Inflammatory macrophage (primary cell): ENCODE measurements at regions not wholly inside any gene's neighbourhood (a gene's known extent, or its start where the extent isn't known, plus 50 kb on each side); places are given as distances from the start of the nearest gene placed in this dataset.
A peak's percentile ranks its signal among the peaks of the same experiment; 100 is the strongest.

Source experiments
- DNase-seq, 2 donors: peaks; one replicate each; pipeline ENCODE4 v3.0.0-alpha.2; 2020 to 2022

DNA sequence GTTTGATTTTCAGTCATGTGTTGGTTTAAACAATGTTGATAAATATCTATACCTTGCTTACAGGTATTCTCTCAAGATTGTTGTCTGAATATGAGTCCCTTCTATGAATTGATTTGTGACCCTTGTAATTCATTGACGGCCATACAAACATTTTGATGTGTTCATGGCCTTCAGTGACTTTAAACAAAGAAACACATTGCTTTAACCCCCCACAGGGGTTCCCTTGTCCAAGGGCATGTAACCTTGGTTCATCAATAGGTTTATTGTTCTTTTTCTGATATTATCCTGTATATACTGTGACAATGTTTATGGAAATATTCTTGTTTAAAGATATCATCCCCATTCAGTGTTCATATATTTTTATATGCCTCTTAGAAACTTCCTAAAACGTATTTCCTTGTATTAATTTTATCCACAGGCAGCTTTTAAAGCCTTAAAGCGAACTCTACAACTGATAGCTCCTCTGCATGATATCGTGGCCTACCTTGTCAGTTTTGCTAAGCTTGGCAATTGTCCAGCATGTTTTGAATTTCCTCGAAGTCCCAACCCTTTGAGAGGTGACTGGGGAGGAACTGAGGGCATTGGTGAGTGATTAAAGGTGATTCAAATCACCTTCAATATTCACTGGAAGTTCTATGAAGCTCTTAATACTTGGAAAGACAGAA lies 87.0 kb downstream of the CD164 start:
- DNase-seq: no peak

- no peak for DNase-seq
Measured at GRCh38 chr6:109292983-109293586, 89.2 kb downstream of the CD164 start.

DNA sequence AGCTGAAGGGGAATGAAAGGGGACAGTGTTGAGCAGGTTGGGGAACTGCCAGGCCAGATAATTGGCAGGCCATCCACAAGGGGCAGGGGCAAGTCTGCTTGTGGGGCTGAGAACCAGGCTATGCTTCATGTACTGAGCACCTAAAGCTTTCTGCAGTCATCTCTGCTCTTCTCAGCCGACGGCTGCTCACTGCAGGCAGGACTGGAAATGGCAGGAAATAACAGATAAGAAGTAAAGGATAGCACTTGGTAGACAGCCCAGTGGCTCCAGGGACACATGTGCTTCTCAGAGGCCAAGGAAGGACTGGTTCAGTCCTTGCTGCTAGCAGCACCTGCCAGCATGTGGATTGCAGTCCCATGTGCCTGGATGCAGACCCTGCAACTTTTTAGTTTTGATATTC lies 89.8 kb downstream of the CD164 start:
- no peak for DNase-seq

DNA sequence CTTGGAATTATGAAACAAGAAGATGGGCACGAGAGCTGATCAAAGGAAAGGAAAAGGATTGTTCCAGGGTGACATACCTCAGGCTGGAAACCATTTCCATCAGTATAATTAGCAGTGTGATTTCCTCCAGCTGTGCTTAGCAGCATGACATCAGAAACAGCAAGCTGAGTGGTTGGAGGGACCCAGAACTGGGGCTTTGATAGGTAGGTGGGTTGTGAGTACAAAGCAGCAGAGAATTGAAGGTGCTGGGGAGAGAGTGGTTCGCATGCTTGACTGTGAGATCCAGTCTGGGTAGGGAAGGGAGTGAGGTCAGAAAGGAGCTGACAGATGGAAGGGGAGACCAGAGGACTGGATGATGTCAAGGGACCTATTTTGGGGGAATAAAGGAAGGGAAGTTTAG lies 90.4 kb downstream of the CD164 start:
- no peak for DNase-seq

- DNase-seq: no peak
Measured at GRCh38 chr6:109290143-109290931, 91.9 kb downstream of the CD164 start.

DNA sequence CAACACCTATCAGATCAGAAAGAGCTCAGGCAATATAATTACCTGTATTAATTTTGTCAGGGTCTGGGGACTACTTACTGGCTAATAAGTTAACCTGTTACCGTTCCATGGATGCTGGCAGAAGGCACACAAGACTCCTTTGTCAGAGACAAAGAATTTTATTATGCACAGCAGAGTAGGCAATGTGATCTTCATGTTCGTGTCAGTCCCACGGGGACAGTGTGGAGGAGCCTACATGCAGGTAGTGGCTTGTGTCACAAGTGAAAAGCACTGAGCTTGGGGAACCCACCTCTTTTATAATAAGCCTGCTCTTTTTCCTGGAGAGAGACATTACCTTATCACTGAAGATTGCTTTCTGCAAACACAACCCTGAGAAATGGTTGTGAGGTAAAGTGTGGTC lies 96.9 kb downstream of the CD164 start:
- no peak for DNase-seq

- no peak for DNase-seq
Measured at GRCh38 chr6:109284675-109285074, 97.6 kb downstream of the CD164 start.

- DNase-seq: peak in 1 of 2 donors; percentile 53
Measured at GRCh38 chr6:109282756-109283155, 99.5 kb downstream of the CD164 start.

GRCh38 chr6:109279628-109280027 lies 102.6 kb downstream of the CD164 start:
- DNase-seq: no peak

DNA sequence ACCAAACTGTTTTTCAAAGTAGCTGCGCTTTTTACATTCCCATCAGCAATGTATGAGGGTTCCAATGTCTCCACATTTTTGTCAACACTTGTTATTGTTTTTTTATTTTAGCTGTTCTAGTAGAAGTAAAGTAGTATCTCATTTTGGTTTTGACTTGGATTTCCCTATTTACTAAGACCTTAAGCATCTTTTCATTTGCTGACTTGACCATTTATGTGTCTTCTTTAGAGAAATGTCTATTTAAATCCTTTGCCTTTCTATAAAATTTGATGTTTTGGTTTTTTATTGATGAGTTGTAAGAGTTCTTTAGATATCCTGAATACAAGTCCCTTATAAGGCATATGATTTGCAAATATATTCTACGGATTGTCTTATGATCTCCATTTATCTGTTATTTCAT lies 110.6 kb downstream of the CD164 start:
- DNase-seq: no peak

GRCh38 chr6:109269953-109270517 lies 112.2 kb downstream of the CD164 start:
- no peak for DNase-seq

GRCh38 chr6:109269057-109269456 lies 113.2 kb downstream of the CD164 start:
- no peak for DNase-seq

- no peak for DNase-seq
Measured at GRCh38 chr6:109265530-109265929, 116.7 kb downstream of the CD164 start.

GRCh38 chr6:109263873-109264700 lies 118.2 kb downstream of the CD164 start:
- no peak for DNase-seq

DNA sequence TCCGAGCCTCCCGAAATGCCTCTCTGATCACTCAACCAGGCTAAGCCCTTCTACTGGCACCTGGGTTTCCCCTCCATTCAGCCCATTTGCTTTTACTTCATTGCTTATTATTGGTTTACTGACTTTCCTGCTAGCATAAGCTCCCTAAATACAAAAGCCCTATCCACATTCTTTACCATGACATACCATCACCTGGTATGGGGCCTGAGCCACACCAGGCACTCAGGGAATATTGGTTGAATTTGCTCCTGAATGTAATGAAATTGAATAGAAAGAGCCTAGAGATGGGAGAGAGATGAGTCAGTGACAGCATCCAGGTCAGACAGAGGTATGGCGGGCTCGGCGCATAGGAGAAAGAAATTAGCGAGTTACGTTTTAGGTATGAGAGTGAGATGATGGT lies 120.0 kb downstream of the CD164 start:
- DNase-seq: no peak

GRCh38 chr6:109261811-109262210 lies 120.5 kb downstream of the CD164 start:
- no peak for DNase-seq

DNA sequence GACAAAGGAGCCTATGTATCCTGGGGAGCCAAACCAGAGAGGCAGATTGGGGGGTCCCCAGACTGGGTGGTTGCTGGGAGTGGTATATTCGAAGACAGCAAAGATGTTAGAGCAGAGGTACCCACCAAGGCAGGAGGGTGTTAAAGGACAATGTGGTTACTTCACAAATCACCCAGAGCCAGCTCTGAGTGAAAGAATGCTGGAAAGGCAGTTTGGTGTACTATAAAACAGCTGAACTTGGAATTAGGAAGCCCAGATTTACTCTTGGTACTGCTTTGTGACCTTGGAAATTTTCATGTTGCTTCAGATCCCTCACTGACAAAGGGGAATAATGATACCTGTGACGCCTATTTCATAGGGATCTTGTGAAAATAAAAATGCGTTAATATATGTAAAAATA lies 121.6 kb downstream of the CD164 start:
- DNase-seq: no peak

GRCh38 chr6:109260126-109260525 lies 122.1 kb downstream of the CD164 start:
- no peak for DNase-seq

- no peak for DNase-seq
Measured at GRCh38 chr6:109258129-109258528, 124.1 kb downstream of the CD164 start.

- DNase-seq: no peak
Measured at GRCh38 chr6:109257494-109257893, 124.8 kb downstream of the CD164 start.

- DNase-seq: no peak
Measured at GRCh38 chr6:109255946-109256640, 126.2 kb downstream of the CD164 start.

DNA sequence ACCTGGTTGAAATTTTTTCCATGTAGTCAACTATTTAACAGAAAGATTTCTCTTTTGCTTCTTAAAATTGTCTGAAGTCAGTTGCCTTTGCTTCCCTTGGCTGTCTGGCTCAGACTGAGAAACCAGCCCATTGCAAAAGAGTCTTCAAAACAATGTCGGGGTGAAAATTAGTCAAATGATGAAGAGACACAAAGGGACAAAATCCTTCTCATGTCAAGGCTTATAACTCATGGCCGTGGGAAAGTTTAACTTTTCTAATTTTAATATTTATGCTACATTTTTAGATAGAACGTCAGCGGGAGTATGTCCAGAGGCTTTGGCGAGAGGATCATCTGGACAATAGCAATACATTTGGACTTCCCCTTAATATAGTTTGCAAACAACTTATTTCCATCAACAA lies 127.2 kb downstream of the CD164 start:
- no peak for DNase-seq
